ENCODE measurements at regions not wholly inside any gene's neighbourhood (a gene's known extent, or its start where the extent isn't known, plus 50 kb on each side); places are given as distances from the start of the nearest gene placed in this dataset.

DNA sequence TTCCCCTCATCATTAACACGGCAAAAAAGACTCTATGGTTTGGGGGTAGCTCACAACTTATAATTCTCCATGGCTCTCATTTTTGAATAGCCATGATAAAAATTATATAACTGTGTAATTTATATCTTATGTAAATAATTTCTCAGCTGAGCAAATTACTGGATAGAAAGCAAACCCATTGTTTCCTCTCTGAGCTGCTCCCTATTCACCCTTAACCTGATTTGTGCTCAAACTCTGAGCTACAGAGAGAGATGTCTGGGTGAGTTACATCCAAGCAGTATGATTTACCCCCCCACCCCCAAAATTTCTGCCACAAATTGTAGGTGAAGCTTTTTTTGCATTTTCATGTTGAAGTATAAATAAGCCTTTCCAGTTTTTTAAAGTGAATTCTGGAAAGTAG lies 123.7 kb downstream of the TFCP2L1 start:
- DNase-seq (ENCODE audit: low read depth): no peak

DNA sequence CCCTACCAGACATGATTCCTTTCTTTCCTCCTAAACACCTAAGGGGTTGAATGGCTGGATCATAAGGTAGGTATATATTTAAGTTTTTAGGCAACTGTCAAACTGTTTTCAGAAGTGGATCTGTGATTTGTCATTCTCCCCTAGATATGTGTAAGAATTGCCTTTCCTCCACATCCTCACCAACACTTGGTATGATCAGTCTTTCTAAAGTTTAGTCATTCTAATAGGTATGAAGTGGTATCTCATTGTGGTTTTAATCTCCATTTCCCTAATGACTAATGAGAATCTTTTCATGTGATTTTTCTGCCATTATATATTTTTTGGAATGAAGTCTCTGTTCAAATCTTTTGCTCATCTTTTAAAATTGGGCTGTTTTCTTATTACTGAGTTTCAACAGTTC lies 122.1 kb downstream of the TFCP2L1 start:
- no peak for DNase-seq (ENCODE audit: low read depth)

DNA sequence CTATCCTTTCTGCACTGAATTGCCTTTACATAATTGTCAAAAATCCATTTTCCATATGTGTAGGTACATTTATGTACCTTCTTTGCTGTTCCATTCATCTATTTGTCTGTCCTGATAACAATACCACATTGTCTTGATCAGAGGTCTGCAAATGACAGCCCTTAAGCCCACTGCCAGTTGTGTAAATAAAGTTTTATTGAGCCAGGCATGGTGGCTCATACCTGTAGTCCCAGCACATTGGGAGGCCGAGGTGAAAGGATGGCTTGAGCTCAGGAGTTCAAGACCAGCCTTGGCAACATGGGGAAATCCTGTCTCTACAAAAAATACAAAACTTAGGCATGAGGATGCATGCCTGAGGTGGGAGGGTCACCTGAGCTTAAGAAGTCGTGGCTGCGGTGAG lies 121.0 kb downstream of the TFCP2L1 start:
- DNase-seq (ENCODE audit: low read depth): no peak

DNA sequence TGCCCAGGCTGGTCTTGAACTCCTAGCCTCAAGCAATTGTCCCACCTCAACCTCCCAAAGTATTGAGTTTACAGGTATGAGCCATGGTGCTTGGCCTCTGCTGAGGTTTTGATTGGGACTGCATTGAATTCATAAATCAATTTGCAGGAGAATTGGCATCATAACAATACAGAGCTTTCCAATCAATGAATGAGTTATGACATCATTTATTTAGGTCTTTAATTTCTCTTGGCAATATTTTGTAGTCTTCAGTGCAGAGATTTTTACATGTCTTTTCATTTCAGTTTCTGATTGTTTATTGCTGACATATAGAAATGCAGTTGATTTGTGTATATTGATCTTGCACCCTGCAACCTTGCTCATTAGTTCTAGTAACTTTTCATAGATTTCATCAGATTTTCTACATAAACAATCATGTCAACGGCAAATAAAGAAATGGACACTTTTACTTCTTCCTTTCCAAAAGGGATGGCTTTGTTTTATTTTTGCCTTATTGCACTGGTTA lies 119.9 kb downstream of the TFCP2L1 start:
- DNase-seq (ENCODE audit: low read depth): no peak

Data from T follicular helper cell (primary cell).